ENCODE measurements at regions not wholly inside any gene's neighbourhood (a gene's known extent, or its start where the extent isn't known, plus 50 kb on each side); places are given as distances from the start of the nearest gene placed in this dataset.
A peak's percentile ranks its signal among the peaks of the same experiment; 100 is the strongest.

GRCh38 chr6:156080371-156080770 lies 624.7 kb upstream of the NOX3 start:
- Histone ChIP-seq H3K4me2 (ENCODE audit: low read depth, low read length) (no peak overlapping the region), H2BK20ac (ENCODE audit: low read depth, low read length) (no peak overlapping the region), H3K18ac (ENCODE audit: low read depth, low read length) (no peak overlapping the region), H3K79me1 (ENCODE audit: low read depth in 1 of 2, low read length in 2 of 2) (no peaks in the 10 kb centered on the region), H3K9me3 (ENCODE audit: control insufficient read depth, insufficient read depth, low read length) (no peaks in the 10 kb centered on the region), H2BK120ac (ENCODE audit: low read depth, low read length) (no peak overlapping the region), H3K14ac (replicated peaks; ENCODE audit: low read depth, low read length) (no peak overlapping the region), H4K5ac (ENCODE audit: low read depth, low read length) (no peak overlapping the region), H3K23ac (ENCODE audit: low read depth, low read length) (no peak overlapping the region), H3K4ac (ENCODE audit: low read depth, low read length) (no peak overlapping the region), H3K36me3 (ENCODE audit: control insufficient read depth, insufficient read depth, low read length) (no peaks in the 10 kb centered on the region), H2AK5ac (ENCODE audit: low read depth, low read length) (no peak overlapping the region), H3K27me3 (ENCODE audit: control insufficient read depth, insufficient read depth, low read length) (no peaks in the 10 kb centered on the region), H3K4me3 (ENCODE audit: insufficient read depth, low read depth, low read length) (no peak overlapping the region), H3K9ac (ENCODE audit: low read depth, low read length) (no peak overlapping the region), H2AFZ (replicated peaks; ENCODE audit: low read length, poor library complexity) (no peak overlapping the region), H3K27ac (ENCODE audit: insufficient read depth, low read length) (no peak overlapping the region), H3K4me1 (ENCODE audit: control insufficient read depth, insufficient read depth, low read length) (no peaks in the 10 kb centered on the region), H4K20me1 (ENCODE audit: insufficient read depth, low read length) (no peaks in the 10 kb centered on the region), H4K8ac (ENCODE audit: low read depth in 2 of 2, low read length in 2 of 2) (no peak overlapping the region), H2AK9ac (replicated peaks; ENCODE audit: low read depth, low read length, poor library complexity) (no peak overlapping the region), H2BK15ac (ENCODE audit: low read depth, low read length) (no peak overlapping the region), H3K56ac (ENCODE audit: extremely low read depth, insufficient read depth, low read length) (no peak overlapping the region), H3K9me1 (ENCODE audit: insufficient read depth, low read length) (no peaks in the 10 kb centered on the region), H2BK5ac (ENCODE audit: low read depth, low read length, poor library complexity, severe bottlenecking) (no peak overlapping the region), H4K91ac (ENCODE audit: insufficient read depth, low read depth, low read length) (no peak overlapping the region)
- ChIA-PET CTCF (no interaction called here), POLR2A (ENCODE audit: unreplicated experiment) (no interaction called here)
- no CpG with 5 or more reads among the region's 1 CpG for WGBS, 2 experiments (ENCODE audit: extremely low coverage in 2 of 2, insufficient read length in 1 of 2)
- no TSS peak for BruUV-seq (replicated peaks)
- in situ Hi-C loops (cut with MboI; ENCODE audit: low sequenced_read_pairs): no loop called here
- DNase-seq (peak; percentile 49), ATAC-seq (ENCODE audit: low read depth) (peak; percentile 60)
- dilution Hi-C loops (cut with HindIII; ENCODE audit: low sequenced_read_pairs, unreplicated experiment): no loop called here
- TF ChIP-seq NFE2L2 (IDR thresholded peaks at IDR 0.05; ENCODE audit: low read depth, low read length) (no peak), RFX5 (IDR thresholded peaks at IDR 0.05; ENCODE audit: low read depth, low read length) (no peak), MXI1 (IDR thresholded peaks at IDR 0.05; ENCODE audit: borderline replicate concordance, low read depth, low read length) (no peak), MAZ (IDR thresholded peaks at IDR 0.05; ENCODE audit: borderline replicate concordance, low read depth, low read length) (no peak), RCOR1 (IDR thresholded peaks at IDR 0.05; ENCODE audit: insufficient replicate concordance, low read length) (no peak), FOS (IDR thresholded peaks at IDR 0.05; ENCODE audit: low read depth, low read length) (no peak), CTCF (conservative IDR thresholded peaks at IDR 0.05; ENCODE audit: low read depth, low read length) (no peak), SMC3 (IDR thresholded peaks at IDR 0.05; ENCODE audit: low read depth, low read length) (no peak), POLR2A (IDR thresholded peaks at IDR 0.05; ENCODE audit: low read depth, low read length) (no peak), CHD1 (IDR thresholded peaks at IDR 0.05; ENCODE audit: low read depth, low read length) (no peak), RAD21 (IDR thresholded peaks at IDR 0.05; ENCODE audit: low read length) (no peak)
- TF ChIP-seq, protein P1, sequence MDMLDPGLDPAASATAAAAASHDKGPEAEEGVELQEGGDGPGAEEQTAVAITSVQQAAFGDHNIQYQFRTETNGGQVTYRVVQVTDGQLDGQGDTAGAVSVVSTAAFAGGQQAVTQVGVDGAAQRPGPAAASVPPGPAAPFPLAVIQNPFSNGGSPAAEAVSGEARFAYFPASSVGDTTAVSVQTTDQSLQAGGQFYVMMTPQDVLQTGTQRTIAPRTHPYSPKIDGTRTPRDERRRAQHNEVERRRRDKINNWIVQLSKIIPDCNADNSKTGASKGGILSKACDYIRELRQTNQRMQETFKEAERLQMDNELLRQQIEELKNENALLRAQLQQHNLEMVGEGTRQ (IDR thresholded peaks at IDR 0.05; ENCODE audit: low read depth, low read length): no peak
- TF ChIP-seq, protein P2, sequence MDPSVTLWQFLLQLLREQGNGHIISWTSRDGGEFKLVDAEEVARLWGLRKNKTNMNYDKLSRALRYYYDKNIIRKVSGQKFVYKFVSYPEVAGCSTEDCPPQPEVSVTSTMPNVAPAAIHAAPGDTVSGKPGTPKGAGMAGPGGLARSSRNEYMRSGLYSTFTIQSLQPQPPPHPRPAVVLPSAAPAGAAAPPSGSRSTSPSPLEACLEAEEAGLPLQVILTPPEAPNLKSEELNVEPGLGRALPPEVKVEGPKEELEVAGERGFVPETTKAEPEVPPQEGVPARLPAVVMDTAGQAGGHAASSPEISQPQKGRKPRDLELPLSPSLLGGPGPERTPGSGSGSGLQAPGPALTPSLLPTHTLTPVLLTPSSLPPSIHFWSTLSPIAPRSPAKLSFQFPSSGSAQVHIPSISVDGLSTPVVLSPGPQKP (IDR thresholded peaks at IDR 0.05; ENCODE audit: borderline replicate concordance, low read depth, low read length): no peak
- intact Hi-C loops (cut with micrococcal nuclease): no loop called here
